ENCODE measurements at regions not wholly inside any gene's neighbourhood (a gene's known extent, or its start where the extent isn't known, plus 50 kb on each side); places are given as distances from the start of the nearest gene placed in this dataset.

DNA sequence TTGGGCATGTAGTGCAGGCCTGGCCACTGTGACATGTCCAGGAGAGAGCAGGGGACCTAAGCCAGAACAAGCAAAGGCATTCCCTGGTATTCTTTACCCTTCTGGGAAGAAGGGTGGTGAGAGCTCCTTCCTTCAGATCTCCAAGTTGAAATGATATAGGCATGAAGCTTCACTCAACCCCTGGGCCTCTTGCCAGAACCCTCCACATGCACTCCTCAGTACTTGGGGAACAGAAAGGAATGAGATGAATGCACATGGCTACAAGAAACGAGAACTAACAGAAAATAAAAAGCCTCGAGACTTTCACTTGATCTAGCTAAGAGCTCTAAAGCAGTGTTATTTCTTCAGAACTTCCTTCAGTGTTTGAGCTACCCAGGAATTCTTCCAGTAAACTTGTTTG is 262.2 kb downstream of the ETV1 start:
- TF ChIP-seq, protein P1, sequence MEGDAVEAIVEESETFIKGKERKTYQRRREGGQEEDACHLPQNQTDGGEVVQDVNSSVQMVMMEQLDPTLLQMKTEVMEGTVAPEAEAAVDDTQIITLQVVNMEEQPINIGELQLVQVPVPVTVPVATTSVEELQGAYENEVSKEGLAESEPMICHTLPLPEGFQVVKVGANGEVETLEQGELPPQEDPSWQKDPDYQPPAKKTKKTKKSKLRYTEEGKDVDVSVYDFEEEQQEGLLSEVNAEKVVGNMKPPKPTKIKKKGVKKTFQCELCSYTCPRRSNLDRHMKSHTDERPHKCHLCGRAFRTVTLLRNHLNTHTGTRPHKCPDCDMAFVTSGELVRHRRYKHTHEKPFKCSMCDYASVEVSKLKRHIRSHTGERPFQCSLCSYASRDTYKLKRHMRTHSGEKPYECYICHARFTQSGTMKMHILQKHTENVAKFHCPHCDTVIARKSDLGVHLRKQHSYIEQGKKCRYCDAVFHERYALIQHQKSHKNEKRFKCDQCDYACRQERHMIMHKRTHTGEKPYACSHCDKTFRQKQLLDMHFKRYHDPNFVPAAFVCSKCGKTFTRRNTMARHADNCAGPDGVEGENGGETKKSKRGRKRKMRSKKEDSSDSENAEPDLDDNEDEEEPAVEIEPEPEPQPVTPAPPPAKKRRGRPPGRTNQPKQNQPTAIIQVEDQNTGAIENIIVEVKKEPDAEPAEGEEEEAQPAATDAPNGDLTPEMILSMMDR (IDR thresholded peaks at IDR 0.05), result no peak
- TF ChIP-seq POLR2AphosphoS5 (IDR thresholded peaks at IDR 0.05) (no peak), POLR2A (IDR thresholded peaks at IDR 0.05) (no peak), EP300 (IDR thresholded peaks at IDR 0.05) (no peak)

Data from sigmoid colon (tissue), 4 donors.